Activated CD8-positive, alpha-beta memory T cell treated with anti-CD3 and anti-CD28 coated beads for 4 hours (primary cell): ENCODE measurements at regions not wholly inside any gene's neighbourhood (a gene's known extent, or its start where the extent isn't known, plus 50 kb on each side); places are given as distances from the start of the nearest gene placed in this dataset.

Experiments
- DNase-seq, 2 donors: peaks; one replicate each; pipeline ENCODE4 v3.0.0-alpha.2; 2020; ENCODE audit warnings: low read depth in 2 of 2

DNA sequence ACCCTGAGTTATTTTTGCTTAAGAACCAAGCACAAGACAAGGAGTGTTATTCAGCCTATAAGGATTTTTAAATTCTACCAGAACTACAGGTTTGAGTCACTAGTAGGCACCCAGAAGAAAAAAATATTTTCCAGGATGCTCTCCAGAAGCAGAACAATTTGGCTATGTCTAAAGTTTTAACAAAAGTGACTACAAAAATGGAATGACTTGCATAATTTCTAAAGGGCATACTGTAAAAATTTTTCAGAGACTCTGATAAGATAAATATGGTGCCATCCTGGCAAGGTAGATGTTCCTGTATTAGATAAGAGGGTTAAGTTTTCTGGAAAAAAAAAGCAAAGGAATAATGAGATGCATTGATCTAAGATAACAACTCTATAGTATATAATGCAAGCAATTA, 68.6 kb upstream of the FAM9A start:
- no peak for DNase-seq

DNA sequence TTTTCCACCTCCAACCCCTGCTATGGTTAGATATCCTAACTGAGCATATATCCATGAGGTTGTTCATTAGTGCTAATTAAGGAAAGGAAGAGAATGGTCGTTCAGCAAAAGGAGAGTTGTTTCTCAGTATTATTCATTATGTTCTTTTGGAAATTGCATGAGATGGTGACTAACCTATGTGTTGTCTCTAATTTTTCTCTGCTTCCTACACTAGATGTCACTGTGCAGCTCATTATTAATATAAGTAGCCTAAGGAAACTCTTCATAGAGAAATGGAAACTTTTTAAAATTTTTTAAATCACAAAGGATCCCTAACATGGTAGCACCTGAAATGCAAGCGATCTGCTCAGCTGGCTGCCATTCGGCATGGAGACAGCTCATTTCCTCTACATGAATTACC, 67.7 kb upstream of the FAM9A start:
- DNase-seq: no peak

DNA sequence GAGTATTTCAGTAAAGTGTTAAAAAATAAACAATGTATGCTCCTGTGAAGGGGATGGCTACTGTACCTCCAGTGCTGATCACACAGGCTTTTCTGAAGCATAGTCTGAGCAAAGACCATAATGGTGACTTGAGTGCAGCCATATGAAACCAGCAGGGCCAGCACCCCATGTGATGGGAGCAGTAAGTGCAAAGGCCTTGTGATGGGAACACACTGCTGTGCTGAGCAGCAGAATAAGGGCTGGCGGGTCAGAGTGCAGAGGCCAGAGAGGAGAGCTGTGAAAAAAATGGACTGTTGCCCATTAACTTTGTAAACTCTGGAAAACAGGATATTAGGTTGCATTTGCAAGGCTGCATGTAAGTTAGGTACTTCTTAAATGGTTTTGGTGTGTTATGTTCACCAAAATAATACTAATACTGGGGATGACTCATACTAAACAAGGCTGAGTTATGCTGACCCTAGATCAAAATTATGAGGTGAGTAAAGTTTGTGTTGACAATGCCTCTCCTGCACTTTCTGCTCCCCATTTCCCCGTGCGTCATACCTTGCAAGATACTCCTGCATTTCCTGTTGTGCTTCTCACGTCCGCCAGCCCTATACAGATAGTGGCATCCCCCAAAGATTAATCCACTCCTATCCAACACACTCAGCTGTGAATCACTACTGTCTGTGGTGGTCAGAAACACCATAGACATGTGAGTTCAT, 67.0 kb upstream of the FAM9A start:
- DNase-seq: no peak

DNA sequence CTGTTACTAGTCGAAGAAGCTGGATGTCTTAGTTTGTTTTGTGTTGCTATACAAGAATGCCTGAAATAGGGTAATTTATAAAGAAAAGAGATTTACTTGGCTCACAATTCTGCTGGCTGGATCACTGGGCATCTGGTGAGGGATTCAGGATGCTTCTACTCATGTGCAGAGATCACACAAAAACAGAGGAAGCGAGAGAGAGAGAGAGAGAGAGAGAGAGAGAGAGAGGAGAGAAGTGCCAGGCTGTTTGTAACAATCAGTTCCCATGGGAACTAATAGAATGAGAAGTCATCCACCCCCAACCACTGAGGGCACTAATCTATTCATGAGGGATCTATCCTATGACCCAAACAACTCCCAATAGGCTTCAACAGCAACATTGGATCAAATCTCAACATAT, 66.2 kb upstream of the FAM9A start:
- no peak for DNase-seq

DNA sequence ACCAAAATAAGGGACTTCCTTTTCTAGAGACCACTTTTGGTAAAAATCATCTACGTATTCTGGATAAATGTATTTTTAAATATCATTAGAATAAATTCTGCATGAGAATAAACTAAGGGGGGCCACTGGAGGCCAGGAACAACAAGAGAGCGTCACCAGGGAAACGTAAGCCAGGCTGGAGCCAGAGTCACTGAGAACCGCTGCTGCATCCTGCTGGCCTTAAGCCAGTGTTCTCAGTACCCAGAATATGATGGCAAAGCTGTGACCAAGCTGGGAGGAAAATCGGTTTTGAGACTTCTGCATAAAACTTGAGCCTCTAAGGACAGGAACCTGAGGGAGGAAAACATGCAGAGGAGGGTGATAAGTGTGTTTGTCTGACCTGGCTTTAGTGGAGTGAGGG, 63.0 kb upstream of the FAM9A start:
- no peak for DNase-seq

DNA sequence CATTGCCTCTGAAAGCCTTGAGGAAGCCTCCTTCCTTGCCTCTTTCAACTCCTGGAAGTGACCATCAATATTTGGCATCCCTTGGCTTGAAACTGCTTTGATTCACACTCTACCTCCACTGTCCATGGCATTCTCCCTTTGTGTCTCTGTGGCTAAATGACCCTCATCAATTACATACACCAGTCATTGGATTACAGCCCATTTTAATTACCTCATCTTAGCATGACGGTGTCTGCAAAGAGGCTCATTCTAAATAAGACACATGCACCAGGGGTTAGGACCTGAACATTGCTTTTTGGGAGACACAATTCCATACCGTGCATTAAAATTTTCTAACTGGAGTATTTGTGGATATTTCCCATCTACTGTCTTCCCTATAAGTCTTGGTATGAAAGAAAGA, 60.7 kb upstream of the FAM9A start:
- no peak for DNase-seq

DNA sequence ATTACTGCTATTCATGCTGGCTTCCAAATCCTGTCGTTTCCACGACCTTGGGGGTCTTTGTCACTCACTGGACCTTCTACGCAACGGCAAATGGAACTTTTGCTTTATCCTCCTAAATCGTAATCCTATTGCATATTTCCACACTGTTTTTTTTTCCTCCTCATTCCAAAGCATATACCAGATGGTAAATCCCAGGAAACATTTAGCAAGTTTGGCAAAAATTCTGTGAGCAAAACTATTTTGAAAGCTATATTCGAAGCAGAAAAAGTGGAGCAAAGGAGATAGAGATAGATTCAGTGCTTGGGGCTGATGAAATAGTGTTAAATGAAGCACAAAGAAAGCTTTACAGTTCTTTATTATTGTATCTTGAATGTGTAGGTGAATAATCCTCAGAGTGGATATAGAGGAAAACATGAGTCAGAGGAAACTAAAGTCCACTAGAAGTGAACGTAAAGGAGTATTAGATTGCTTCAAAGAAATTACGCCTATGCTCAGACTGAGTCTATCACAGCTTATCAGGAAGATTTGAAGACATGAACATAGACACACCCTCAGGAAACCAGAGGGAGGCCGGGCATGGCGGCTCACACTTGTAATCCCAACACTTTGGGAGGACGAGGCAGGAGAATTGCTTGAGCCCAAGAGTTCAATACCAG, 50.2 kb upstream of the FAM9A start:
- DNase-seq: no peak
